ENCODE measurements at regions not wholly inside any gene's neighbourhood (a gene's known extent, or its start where the extent isn't known, plus 50 kb on each side); places are given as distances from the start of the nearest gene placed in this dataset.
"Not testable (repeated sequence)": the region's sequence is repeated elsewhere in the genome, so short reads cannot be mapped to it uniquely, and the experiment has no call there.

DNA sequence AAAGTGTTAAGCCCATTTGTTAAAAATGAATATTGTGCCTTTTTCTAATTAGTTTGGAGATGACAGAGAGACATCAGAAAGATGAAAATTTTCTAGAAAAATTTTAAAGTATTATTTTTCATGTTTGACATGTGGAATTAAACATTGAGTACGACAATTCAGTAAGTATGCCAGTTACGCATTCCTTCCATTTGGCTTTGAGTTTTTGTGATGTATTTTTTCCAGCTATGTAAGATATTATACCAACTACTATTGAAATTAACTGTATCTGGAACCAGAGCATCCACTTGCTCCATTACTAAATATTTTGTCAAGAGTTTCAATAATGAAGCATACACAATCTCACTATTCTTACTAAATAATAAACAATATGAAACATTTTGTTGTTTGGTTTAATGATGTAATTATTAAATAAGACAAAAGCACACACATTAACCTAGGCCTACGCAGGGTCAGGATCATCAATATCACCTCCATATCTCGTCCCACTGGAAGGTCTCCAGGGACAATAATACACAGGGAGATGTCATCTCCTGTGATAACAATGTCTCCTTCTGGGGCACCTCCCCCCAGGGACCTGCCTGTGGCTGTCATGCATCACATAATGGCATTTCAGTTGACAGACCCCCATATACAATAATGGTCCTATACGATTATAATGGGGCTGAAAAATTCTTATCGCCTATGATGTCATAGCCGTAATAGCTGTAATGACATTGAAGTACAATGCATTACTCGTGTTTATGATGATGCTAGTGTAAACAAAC lies 274.1 kb downstream of the REEP3 start:
- DNase-seq = no peak

- DNase-seq = no peak
These were observed 277.6 kb downstream of the REEP3 start for GRCh38 chr10:63798599-63799498.

- DNase-seq = no peak
These were observed 278.5 kb downstream of the REEP3 start for GRCh38 chr10:63799521-63800300.

DNA sequence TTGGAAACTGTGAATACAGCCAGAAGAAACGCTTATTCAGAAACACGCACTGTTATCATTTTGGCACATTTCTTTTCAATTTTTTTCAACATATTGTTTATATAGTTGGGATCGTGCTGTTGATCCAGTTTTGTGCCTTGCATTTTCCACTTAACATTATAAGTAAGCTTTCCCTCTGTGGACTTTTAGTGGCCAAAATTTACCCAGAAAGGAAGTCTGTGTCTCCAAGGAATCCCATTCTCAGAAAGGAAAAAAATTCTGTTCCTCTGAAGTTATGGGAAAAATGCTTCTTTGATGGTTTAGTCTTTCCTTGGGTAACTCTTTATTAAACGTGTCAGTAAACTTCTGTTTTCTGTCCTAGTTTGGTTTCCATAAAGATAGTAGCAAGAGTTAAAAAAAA lies 280.0 kb downstream of the REEP3 start:
- no peak for DNase-seq

GRCh38 chr10:63806330-63806729 lies 285.1 kb downstream of the REEP3 start:
- DNase-seq = no peak

- no peak for DNase-seq
These were observed 291.3 kb downstream of the REEP3 start for GRCh38 chr10:63812501-63812900.

DNA sequence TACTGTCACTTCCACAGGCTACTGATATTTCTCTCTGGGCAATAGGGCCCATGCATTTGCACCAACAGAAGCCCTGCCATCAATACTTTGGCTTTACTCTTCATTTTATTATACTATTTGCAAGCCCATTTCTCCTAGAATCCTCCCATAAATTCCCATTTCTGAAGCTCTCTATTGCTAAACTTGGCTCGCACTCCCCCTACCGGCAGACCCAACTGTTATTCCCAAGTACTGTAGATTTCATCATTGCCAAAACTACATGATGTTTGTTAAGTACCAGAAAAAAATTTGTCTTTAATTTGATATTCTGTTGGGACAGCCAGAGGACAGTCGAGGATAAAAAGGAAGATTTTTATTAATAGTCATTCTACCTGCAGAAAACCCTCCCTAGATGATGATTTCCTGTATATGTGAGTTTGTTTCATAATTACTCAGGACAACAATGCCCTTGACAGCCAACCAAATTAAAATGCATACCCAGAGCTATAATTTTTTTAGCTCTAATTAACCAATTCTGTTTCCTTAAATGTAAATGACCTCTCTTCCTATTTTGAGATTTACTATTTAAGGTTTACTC lies 298.6 kb downstream of the REEP3 start:
- DNase-seq = no peak

DNA sequence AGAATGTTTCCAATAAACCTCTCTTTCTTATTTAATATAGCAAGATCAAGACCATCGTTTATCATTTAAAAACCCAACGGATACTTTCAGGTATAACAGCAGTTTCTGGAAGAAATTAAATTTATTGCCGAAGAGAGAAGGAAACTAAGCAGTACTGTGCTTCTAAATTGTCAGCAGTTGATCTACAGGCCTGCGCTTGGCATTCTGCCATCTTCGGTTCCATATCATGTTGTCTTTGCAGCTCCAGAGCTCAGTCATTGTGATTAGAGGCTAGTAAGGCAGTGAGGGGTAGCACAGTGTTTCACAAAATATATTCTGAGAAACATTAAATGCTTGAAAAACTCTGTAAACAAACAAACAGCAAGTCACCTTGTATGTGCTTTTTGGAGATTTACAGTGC lies 301.3 kb downstream of the REEP3 start:
- DNase-seq = no peak

DNA sequence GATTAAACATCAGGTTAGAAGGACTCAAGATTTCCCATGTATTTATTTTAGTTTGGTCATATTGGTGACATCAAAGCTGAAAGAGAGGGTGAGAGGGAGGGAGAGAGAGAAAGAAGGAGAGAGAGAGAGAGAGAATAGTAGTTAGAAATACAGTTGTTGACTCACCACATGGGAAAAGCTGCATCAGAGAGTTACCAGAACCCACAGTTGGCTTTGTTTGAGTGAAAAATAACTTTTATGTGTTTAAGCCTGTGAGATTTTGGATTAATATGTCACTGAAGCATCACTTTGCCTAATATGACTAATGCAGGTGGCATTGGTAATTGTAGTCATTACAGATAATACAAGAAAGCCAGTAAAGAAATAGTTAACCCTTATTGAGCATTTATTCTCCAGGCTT lies 303.9 kb downstream of the REEP3 start:
- DNase-seq = no peak

DNA sequence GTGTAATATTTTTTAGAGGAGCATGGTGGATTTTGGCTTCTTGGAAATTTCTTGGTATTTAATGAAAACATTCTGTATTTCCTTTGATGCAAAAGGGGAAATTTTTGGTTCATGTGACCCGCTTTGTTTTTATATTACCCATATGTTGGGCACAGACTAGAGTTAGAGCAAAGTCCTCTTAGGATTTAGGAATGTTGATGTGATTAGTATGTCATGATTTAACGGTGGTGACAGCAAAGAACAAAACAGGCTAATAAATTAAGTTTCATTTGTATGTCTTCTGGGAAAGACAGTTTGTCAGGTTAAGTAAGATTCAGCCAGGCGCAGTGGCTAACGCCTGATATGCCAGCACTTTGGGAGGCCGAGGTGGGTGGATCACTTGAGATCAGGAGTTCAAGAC lies 304.6 kb downstream of the REEP3 start:
- no peak for DNase-seq

DNA sequence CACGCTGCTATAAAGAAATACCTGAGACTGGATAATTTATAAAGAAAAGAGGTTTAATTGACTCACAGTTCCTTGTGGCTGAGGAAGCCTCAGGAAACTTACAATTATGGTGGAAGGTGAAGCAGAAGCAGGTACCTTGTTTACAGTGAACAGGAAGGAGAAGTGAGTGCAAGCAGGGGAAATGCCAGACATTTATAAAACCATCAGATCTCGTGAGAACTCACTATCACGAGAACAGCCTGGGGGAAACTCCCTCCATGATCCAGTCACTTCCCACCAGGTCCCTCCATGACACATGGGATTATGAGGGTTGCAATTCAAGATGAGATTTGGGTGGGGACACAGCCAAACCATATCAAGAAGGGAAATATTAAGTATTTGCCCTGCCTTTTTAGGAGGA lies 305.8 kb downstream of the REEP3 start:
- not testable (repeated sequence) for DNase-seq

DNA sequence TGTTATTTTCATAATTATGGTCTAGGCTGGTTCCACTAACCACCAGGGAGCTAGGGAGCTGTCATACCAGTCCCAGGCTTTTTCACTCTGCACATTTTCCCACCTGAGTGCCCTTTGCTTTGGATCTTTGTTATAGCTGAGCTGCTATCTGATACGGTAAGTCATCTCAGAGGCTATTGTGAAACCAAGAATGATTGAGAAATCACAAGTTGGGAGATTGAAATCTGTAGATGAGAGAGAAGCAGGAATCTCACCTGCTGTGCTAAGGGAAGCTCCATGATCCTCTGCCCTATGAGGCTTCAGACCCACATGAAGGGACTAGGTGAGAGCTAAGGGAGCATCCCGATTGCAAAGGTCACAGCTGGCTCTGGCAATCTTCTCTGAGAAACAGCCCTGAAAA lies 307.8 kb downstream of the REEP3 start:
- no peak for DNase-seq

GRCh38 chr10:63829573-63830149 lies 308.5 kb downstream of the REEP3 start:
- no peak for DNase-seq

DNA sequence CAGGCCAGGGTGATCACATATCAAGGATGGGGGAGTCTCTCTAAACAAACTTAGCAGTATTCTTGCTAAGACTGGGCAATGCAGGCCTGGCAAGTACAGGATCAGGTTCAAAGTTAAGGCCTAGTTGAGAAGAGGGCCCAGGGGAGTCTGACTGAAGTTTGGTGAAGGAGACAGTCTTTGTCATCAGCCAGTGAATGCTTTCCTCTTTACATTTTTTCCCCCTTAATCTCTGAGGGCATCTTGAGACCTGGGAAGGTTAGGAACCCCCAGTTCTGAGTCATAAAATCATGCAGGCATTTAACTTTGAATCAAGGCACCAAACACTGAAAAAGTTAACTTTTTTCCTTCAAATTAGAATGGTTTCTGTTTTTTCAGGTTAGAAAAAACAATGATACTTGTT lies 311.5 kb downstream of the REEP3 start:
- no peak for DNase-seq

DNA sequence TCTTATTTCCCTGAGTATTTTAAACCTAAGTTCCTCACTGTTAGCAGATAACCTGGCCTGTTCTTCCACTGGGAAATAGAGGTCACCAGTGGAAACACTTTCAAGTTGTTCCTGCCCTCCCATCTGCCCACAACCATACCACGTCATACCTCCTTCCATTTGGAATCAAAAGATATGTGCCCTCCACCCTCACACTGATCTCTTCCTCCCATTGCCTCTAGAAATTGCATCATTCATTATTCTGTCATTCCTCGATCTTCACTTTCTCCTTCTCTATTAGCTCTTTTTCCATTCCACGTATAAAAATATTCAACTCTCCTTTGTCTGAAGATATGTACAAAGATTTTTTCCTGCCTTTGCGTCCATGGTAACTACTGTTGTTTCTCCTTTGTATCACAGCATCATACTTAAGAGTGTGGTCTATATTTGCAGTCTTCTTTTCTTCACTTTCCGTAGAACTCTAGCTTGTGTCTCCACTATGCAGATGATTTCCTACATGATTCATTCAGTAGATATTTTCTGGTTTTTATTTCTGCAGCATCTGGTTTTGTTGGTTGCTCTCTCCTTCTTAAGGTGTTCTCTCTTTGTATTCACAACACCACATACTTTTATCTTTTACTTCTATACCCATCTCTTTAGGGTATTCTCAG lies 312.3 kb downstream of the REEP3 start:
- DNase-seq = no peak

GRCh38 chr10:63836666-63837442 lies 315.7 kb downstream of the REEP3 start:
- no peak for DNase-seq

- DNase-seq = no peak
These were observed 320.6 kb downstream of the REEP3 start for GRCh38 chr10:63841761-63842160.

GRCh38 chr10:63843107-63843506 lies 321.9 kb downstream of the REEP3 start:
- no peak for DNase-seq

GRCh38 chr10:63848871-63849270 lies 327.7 kb downstream of the REEP3 start:
- not testable (repeated sequence) for DNase-seq

DNA sequence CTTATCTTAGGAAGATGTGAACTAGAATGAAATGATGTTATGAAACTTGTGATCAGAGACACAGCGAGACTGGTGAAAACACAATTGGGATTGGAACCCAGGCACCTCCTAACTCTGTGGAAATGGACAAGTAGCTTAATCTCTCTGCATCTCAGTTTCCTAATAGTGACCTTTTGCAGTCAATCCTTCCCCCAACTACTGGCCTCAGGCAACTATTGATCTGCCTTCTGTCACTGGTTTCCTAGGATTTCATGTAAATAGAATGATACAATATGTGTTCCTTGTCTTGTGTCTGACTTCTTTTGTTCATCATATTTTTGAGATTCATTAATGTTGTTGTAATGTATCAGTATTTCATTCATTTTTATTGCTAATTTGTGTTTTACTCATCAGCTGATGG lies 341.7 kb downstream of the REEP3 start:
- DNase-seq = no peak

GRCh38 chr10:63865210-63865609 lies 344.0 kb downstream of the REEP3 start:
- no peak for DNase-seq

All from CD4-positive, alpha-beta T cell treated with Interleukin-4 for 4 hours (primary cell).